ENCODE measurements at regions not wholly inside any gene's neighbourhood (a gene's known extent, or its start where the extent isn't known, plus 50 kb on each side); places are given as distances from the start of the nearest gene placed in this dataset.

DNA sequence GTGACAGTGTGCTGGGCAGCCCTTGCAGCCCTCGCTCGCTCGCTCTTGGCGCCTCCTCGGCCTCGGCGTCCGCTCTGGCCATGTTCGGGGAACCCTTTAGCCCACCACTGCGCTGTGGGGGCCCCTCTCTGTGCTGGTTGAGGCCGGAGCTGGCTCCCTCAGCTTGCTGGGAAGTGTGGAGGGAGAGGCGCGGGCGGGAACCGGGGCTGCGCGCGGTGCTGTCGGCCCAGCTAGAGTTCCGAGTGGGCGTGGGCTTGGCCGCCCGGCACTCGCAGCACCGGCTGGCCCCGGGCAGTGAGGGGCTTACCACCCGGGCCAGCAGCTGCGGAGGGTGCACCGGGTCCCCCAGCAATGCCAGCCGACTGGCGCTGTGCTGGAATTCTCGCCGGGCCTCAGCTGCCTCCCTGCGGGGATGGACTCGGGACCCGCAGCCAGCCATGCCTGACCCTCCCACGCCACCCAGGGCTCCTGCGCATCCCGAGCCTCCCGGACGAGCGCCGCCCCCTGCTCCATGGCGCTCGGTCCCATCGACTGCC lies 770.1 kb upstream of the GALNTL6 start:
- no peak for DNase-seq
- no peaks in the 10 kb centered on the region for H3K27me3 Mint-ChIP-seq (ENCODE audit: unreplicated experiment)
- H3K9me3 Mint-ChIP-seq (ENCODE audit: unreplicated experiment) = peaks cover 5% of the 10 kb centered on the region
- H3K4me3 Mint-ChIP-seq (ENCODE audit: unreplicated experiment) = no peak overlapping the region
- H3K27ac Mint-ChIP-seq (ENCODE audit: unreplicated experiment) = no peak overlapping the region
- TF ChIP-seq, protein P1, sequence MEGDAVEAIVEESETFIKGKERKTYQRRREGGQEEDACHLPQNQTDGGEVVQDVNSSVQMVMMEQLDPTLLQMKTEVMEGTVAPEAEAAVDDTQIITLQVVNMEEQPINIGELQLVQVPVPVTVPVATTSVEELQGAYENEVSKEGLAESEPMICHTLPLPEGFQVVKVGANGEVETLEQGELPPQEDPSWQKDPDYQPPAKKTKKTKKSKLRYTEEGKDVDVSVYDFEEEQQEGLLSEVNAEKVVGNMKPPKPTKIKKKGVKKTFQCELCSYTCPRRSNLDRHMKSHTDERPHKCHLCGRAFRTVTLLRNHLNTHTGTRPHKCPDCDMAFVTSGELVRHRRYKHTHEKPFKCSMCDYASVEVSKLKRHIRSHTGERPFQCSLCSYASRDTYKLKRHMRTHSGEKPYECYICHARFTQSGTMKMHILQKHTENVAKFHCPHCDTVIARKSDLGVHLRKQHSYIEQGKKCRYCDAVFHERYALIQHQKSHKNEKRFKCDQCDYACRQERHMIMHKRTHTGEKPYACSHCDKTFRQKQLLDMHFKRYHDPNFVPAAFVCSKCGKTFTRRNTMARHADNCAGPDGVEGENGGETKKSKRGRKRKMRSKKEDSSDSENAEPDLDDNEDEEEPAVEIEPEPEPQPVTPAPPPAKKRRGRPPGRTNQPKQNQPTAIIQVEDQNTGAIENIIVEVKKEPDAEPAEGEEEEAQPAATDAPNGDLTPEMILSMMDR (IDR thresholded peaks at IDR 0.05; ENCODE audit: partially characterized antibody, unreplicated experiment) = no peak
- H3K36me3 Mint-ChIP-seq (ENCODE audit: unreplicated experiment) = no peaks in the 10 kb centered on the region
- H3K4me1 Mint-ChIP-seq (ENCODE audit: low read depth, unreplicated experiment) = no peaks in the 10 kb centered on the region

DNA sequence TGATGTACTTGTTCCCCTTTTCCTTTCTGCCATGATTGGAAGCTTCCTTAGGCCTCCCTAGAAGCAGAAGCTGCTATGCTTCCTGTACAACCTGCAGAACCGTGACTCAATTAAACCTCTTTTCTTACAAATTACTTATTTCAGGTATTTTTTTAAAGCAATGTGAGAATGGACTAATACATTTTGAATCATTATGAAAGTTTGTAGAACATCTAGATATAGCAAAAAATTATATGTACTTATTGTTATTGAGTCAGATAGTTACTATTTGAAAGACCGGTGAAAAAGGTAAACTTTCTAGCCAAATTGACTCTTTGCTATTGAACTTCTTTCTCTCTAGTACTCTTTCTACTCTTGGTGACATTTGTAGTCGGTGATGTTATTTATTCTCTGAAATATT lies 777.3 kb upstream of the GALNTL6 start:
- H3K9me3 Mint-ChIP-seq (ENCODE audit: unreplicated experiment) = peaks cover 1% of the 10 kb centered on the region
- no peaks in the 10 kb centered on the region for H3K4me1 Mint-ChIP-seq (ENCODE audit: low read depth, unreplicated experiment)
- no peaks in the 10 kb centered on the region for H3K27me3 Mint-ChIP-seq (ENCODE audit: unreplicated experiment)
- TF ChIP-seq, protein P1 (IDR thresholded peaks at IDR 0.05; ENCODE audit: partially characterized antibody, unreplicated experiment) = no peak
- H3K36me3 Mint-ChIP-seq (ENCODE audit: unreplicated experiment) = no peaks in the 10 kb centered on the region
- H3K27ac Mint-ChIP-seq (ENCODE audit: unreplicated experiment) = no peak overlapping the region
- no peak overlapping the region for H3K4me3 Mint-ChIP-seq (ENCODE audit: unreplicated experiment)
- no peak for DNase-seq

DNA sequence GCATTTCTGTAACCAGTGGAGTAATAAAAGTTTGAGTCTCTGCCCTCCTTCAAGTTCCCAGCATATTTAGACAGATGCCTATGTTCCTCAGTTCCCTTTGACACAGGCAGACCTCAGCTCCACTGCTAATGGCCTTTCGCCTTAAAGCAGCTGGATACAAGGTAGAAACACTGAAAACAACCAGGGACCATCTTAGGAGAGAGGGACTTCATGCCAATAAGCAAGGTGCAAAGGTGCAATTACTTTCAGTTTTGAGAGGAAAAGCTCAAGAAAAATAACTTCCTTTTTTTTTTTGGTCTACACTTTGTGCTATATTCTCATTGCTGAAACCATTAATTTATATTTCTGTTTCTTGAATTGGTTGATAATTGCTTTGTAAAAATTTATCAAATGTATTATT lies 781.9 kb upstream of the GALNTL6 start:
- TF ChIP-seq, protein P1 (IDR thresholded peaks at IDR 0.05; ENCODE audit: partially characterized antibody, unreplicated experiment) = no peak
- Mint-ChIP-seq H3K4me1 (ENCODE audit: low read depth, unreplicated experiment) (no peaks in the 10 kb centered on the region), H3K9me3 (ENCODE audit: unreplicated experiment) (no peaks in the 10 kb centered on the region), H3K36me3 (ENCODE audit: unreplicated experiment) (no peaks in the 10 kb centered on the region), H3K27ac (ENCODE audit: unreplicated experiment) (no peak overlapping the region), H3K4me3 (ENCODE audit: unreplicated experiment) (no peak overlapping the region), H3K27me3 (ENCODE audit: unreplicated experiment) (no peaks in the 10 kb centered on the region)
- DNase-seq = no peak

DNA sequence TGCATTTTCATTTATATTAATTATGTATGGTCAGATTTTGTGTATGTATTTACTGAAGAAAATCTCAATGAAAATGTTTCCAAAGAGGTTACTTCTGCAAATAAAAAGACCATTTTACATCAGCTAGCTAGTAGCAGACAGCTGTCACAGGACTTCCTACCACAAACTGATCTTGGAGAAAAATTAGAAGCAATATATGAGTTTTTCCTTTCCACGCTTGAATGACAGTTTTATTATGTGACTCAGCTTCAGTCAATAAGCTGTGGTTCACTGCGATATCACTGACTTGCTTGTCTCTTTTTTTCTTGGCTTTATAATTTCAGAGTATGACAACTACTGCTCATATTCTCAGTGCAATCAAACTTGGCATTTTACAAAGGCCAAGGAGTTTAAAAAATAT lies 787.4 kb upstream of the GALNTL6 start:
- Mint-ChIP-seq H3K4me3 (ENCODE audit: unreplicated experiment) (no peak overlapping the region), H3K27ac (ENCODE audit: unreplicated experiment) (no peak overlapping the region), H3K9me3 (ENCODE audit: unreplicated experiment) (no peaks in the 10 kb centered on the region), H3K27me3 (ENCODE audit: unreplicated experiment) (no peaks in the 10 kb centered on the region), H3K4me1 (ENCODE audit: low read depth, unreplicated experiment) (no peaks in the 10 kb centered on the region), H3K36me3 (ENCODE audit: unreplicated experiment) (no peaks in the 10 kb centered on the region)
- no peak for DNase-seq
- TF ChIP-seq, protein P1 (IDR thresholded peaks at IDR 0.05; ENCODE audit: partially characterized antibody, unreplicated experiment) = no peak

DNA sequence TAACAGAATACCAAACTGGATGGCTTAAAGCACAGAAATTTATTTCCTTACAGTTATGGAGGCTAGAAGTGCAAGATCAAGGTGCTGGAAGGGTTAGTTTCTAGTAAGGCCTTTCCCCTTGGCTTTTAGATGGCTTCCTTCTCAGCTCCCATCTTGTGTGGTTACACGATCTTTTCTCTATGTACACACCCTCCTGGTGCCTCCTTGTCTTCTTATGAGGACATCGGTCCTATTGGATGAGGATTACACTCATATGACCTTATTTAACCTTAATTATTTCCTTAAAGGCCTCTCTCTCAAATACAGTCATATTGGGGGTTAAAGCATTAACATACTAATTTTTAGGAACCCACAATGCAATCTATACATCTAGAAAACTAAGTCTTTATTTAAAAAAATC lies 787.9 kb upstream of the GALNTL6 start:
- no peaks in the 10 kb centered on the region for H3K36me3 Mint-ChIP-seq (ENCODE audit: unreplicated experiment)
- no peaks in the 10 kb centered on the region for H3K27me3 Mint-ChIP-seq (ENCODE audit: unreplicated experiment)
- TF ChIP-seq, protein P1 (IDR thresholded peaks at IDR 0.05; ENCODE audit: partially characterized antibody, unreplicated experiment) = no peak
- no peaks in the 10 kb centered on the region for H3K9me3 Mint-ChIP-seq (ENCODE audit: unreplicated experiment)
- no peaks in the 10 kb centered on the region for H3K4me1 Mint-ChIP-seq (ENCODE audit: low read depth, unreplicated experiment)
- no peak for DNase-seq
- H3K4me3 Mint-ChIP-seq (ENCODE audit: unreplicated experiment) = no peak overlapping the region
- H3K27ac Mint-ChIP-seq (ENCODE audit: unreplicated experiment) = no peak overlapping the region
